Activated T-helper 1 cell treated with Interleukin-2 at 50 U/mL for 16 hours (primary cell): ENCODE measurements at regions not wholly inside any gene's neighbourhood (a gene's known extent, or its start where the extent isn't known, plus 50 kb on each side); places are given as distances from the start of the nearest gene placed in this dataset.

Experiments
- DNase-seq: peaks from one replicate; pipeline ENCODE4 v3.0.0-alpha.2; 2020; ENCODE audit warnings: low read depth

GRCh38 chr13:27014406-27015359, 156.9 kb downstream of the USP12 start:
- no peak for DNase-seq

GRCh38 chr13:27012482-27013197, 159.0 kb downstream of the USP12 start:
- DNase-seq, result no peak

DNA sequence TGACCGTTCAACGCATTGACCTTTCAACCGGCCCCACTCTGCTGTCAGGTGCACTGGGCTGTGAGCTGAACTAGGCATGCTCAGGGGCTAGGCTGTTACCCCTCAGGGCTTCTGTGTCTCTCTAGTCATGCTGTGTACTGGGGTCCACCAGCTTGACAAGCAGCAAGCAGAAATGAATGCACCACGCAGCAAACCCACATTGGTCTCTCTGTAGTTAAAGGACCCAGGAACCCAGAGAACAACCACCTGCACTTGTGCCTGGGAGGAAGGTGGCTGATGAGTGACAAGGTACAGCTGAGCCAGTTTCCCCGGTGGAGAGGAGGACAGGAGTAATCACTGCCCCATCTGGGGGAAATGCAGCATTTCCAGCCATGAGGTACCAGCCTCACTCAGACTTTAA, 159.9 kb downstream of the USP12 start:
- DNase-seq, result no peak

DNA sequence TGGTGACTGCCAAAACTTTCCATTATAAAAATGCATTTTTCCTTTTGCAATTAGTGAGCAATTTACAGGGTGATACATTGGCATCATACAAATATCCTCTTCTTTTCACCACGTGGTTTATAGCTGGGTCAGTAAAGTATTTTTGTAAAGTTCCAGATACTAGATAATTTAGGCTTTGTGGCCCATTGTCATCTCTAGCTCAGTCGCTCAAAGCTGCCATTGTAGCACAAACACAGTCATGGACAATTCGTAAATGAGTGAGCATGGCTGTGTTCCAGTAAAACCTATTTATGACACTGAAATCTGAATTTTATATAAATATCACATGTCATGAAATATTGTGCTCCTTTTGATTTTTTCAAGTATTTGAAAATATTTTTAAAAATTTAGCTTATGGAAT, 162.9 kb downstream of the USP12 start:
- no peak for DNase-seq

- no peak for DNase-seq
These were observed 164.4 kb downstream of the USP12 start for GRCh38 chr13:27007166-27007565.

DNA sequence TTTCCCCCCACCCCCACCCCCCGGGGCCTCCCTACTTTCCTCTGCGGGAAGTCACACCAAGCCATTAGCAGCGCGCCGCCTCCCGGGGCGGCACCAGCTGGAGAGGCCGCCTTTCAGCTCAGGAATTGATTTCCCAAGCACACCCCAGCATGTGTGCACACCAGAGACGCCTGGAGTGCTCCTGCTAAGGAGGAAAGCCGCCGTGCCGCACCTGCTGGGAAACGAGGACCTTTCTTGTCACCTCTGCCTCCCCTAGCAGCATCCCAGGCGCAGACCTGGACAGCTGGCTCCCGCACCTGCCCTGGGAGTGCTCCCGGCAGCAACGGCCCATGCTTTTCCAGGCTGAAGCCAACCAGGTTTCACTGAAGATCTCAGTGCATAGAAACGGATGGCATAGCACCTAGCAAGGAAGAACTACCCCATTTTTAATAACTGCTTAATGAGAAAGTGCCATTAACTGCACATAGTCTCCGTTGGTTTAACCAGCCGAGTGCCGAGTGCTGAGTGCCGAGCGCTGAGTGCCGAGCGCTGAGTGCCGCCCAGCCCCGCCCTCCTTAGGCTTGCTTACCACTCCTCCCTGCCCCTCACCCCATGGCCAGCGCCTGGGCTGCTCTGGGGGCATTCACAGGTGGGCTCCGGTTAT, 165.0 kb downstream of the USP12 start:
- no peak for DNase-seq

- DNase-seq, result no peak
These were observed 165.6 kb downstream of the USP12 start for GRCh38 chr13:27005976-27006518.

DNA sequence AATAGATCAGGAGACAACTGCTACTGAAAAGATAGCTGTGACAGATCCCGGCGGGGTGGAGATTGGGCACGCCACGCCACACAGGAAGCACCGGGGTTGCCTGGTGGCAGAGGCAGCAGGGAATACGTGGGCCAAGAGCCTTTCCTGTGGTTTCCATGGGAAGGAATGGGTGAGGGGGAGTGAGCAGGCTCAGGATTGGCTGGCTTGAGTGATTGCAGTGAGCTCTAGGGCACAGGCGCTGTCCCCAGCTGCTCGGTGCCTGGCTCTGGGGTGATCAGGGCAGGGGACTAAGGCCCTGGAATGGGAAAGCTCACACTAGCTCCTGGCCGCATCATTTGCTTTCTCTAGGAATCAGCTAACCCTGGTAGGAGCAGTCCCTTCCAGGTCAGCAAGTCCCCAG, 166.1 kb downstream of the USP12 start:
- no peak for DNase-seq

- DNase-seq, result no peak
These were observed 166.7 kb downstream of the USP12 start for GRCh38 chr13:27004866-27005265.

GRCh38 chr13:27004326-27004725, 167.3 kb downstream of the USP12 start:
- no peak for DNase-seq

DNA sequence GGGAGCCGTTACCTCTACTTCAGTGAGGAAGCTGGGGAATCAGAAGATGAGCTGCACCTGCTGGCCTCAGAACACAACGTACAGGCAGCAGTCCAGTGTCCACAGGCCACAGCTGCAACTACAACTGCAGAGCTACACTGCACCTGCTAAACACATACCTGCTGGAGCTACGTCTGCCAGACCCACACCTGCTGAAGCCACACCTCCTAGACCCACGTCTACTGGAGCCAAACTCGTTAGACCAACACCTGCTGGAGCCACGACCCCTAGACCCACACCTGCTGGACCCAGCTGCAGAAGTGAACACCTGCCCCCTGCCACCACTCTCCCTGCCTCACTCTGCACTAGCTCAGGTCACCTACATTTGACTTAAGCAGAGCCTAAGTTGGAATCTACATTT, 169.9 kb downstream of the USP12 start:
- no peak for DNase-seq

- DNase-seq, result no peak
These were observed 170.9 kb downstream of the USP12 start for GRCh38 chr13:27000686-27001085.

DNA sequence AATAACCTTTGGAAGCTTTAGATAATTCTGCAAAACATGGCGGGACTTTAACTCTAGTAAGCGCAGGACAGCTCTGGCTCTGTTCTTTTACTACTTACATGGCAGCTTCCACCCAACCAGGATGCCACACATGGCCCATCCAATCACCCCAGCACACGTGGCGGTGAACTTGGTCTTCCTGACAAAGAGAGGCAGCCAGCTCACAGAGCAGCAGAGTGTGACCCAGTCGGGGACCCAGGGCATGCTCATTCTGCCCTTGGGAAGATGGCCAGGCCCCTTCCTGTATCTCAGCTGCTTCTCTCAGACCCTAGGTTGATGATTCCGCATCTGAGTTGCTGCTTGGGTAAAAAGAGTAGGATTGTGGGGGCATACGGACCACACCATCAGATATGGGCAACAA, 172.1 kb downstream of the USP12 start:
- no peak for DNase-seq

DNA sequence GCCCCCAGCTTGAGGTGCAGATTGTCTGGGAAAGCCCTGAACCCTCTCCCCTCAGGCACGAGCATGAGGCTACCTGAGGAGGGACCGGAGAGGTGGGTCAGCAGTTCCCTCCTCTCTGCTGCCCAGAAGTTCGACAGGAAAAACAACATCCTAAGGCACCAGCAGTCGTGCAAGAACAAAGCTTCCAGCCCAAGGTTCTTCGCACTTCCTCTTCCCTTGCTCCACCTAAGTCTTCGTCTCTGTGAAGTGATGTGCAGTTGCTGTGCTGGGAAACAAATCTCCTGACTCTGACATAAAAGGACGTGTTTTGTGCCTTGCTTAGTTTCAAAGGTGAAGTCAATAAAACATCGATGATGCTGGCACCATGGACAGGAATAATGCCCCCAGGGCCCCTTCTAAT, 173.3 kb downstream of the USP12 start:
- DNase-seq, result no peak

GRCh38 chr13:26996965-26997752, 174.5 kb downstream of the USP12 start:
- DNase-seq, result no peak

- no peak for DNase-seq
These were observed 176.5 kb downstream of the USP12 start for GRCh38 chr13:26995159-26995558.

DNA sequence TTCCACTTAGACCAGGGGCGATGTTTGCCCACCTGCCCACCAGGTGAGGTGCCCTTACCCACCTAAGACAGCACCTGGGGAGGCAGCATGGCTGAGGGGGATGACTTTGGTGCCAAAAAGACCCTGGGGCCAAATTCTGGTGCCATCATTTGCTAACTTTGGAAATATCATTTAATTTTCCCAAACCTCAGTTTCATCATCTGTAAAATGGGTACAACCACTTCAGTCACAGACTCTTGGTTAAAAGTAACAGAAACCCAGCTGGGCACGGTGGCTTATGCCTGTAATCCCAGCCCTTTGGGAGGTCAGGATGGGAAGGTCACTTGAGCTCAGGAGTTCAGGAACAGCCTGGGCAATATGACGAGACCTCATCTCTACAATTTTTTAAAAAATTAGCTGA, 177.8 kb downstream of the USP12 start:
- DNase-seq, result no peak

GRCh38 chr13:26992951-26993719, 178.5 kb downstream of the USP12 start:
- no peak for DNase-seq

- DNase-seq, result no peak
These were observed 180.0 kb downstream of the USP12 start for GRCh38 chr13:26991508-26992181.

DNA sequence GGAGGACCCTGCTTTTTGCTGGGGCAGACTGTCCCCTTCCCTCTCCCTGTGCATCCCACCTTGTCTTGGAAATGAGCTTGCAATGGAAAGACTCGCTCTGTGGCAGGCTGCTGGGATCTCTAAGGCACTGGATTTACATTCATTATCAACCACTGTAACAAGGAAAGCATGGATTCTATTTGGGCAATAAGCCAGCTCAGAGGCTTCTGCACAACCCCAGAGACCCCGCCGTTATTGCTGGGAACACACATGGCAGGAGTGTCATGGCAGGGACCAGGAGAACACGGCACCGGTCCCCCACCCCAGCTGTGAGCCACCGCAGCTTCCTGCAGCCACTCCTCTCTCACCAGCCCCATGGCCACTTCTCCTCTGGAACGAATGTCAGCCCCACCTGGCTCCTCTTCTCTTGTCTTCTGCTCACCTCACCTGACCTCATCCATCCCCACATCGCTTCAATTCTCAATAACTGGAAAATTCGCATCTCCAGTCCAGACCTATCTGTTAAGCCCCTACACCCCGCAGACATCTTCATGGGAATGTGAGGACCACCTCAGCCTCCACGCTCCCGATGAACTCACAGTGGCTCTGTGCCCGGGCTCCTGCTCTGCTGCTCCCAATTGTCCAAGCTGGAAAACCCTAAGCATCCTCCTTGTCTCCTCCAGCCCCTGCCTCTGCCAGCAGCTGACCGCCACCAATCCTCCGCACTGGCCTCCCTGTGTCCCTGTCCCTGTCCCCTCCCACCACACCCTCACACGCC, 181.5 kb downstream of the USP12 start:
- DNase-seq, result no peak
